Hepatocyte (in vitro differentiated cells): ENCODE measurements at regions not wholly inside any gene's neighbourhood (a gene's known extent, or its start where the extent isn't known, plus 50 kb on each side); places are given as distances from the start of the nearest gene placed in this dataset.

Source experiments
- DNase-seq: peaks from one replicate; pipeline ENCODE4 v3.0.0-alpha.2; 2016; ENCODE audit warnings: low spot score
- H2AFZ ChIP-seq: fragments of 200-600 bp; sonication (generic); 2 replicates; pipeline ENCODE4 v1.6.0; 2016; ENCODE audit warnings: antibody characterized with exemption, mild to moderate bottlenecking
- H3K27ac ChIP-seq: fragments of 200-600 bp; sonication (generic); 2 replicates; pipeline ENCODE4 v1.5.1; 2016; ENCODE audit warnings: mild to moderate bottlenecking
- H3K27me3 ChIP-seq: fragments of 200-600 bp; sonication (generic); 2 replicates; pipeline ENCODE4 v1.6.1; 2016
- H3K36me3 ChIP-seq: fragments of 200-600 bp; sonication (generic); replicated peaks from 2 replicates; pipeline ENCODE4 v1.5.1; 2016; ENCODE audit warnings: low read depth; ENCODE audit not compliant: insufficient read depth
- H3K4me1 ChIP-seq: fragments of 200-600 bp; sonication (generic); 2 replicates; pipeline ENCODE4 v1.5.1; 2016; ENCODE audit warnings: mild to moderate bottlenecking, moderate library complexity; ENCODE audit not compliant: insufficient read depth
- H3K4me2 ChIP-seq: fragments of 200-600 bp; sonication (generic); 2 replicates; pipeline ENCODE4 v1.6.0; 2016
- H3K4me3 ChIP-seq: fragments of 200-600 bp; sonication (generic); 2 replicates; pipeline ENCODE4 v1.5.1; 2016; ENCODE audit warnings: mild to moderate bottlenecking
- H3K79me2 ChIP-seq: fragments of 200-600 bp; sonication (generic); 2 replicates; pipeline ENCODE4 v1.6.0; 2017; ENCODE audit warnings: mild to moderate bottlenecking
- H3K9me2 ChIP-seq: fragments of 200-600 bp; sonication (generic); replicated peaks from 2 replicates; pipeline ENCODE4 v1.6.0; 2017; ENCODE audit warnings: mild to moderate bottlenecking; ENCODE audit not compliant: insufficient read depth
- H3K9me3 ChIP-seq: fragments of 200-600 bp; sonication (generic); 2 replicates; pipeline ENCODE4 v1.5.1; 2016; ENCODE audit warnings: low read depth, mild to moderate bottlenecking
- H4K20me1 ChIP-seq: fragments of 200-600 bp; sonication (generic); 2 replicates; pipeline ENCODE4 v1.6.0; 2016; ENCODE audit warnings: mild to moderate bottlenecking; ENCODE audit not compliant: insufficient read depth, poor library complexity, severe bottlenecking
- CTCF ChIP-seq: fragments of 200-600 bp; sonication (generic); IDR thresholded peaks from 2 replicates; pipeline ENCODE4 v1.5.1; 2016; ENCODE audit warnings: antibody characterized with exemption, mild to moderate bottlenecking; ENCODE audit not compliant: poor library complexity
- EZH2 ChIP-seq: fragments of 200-600 bp; sonication (generic); IDR thresholded peaks from 2 replicates; pipeline ENCODE4 v1.6.1; 2016; ENCODE audit warnings: antibody characterized with exemption, mild to moderate bottlenecking, borderline replicate concordance
- EZH2phosphoT487 ChIP-seq: fragments of 200-600 bp; sonication (generic); IDR thresholded peaks from one replicate; pipeline ENCODE4 v1.6.1; 2018; ENCODE audit warnings: antibody characterized with exemption, mild to moderate bottlenecking, low read depth, moderate library complexity; ENCODE audit not compliant: unreplicated experiment, severe bottlenecking
- WGBS: methylation state at CpG from one replicate; pipeline ENCODE4 v1.1.6; 2016; ENCODE audit warnings: low lambda C conversion rate; ENCODE audit errors: missing lambda C conversion rate; 5-methylcytosine and 5-hydroxymethylcytosine counted together

GRCh38 chr20:48547664-48548063 lies 280.1 kb downstream of the PREX1 start:
- Histone ChIP-seq H3K36me3 (no peaks in the 10 kb centered on the region), H3K4me2 (no peak overlapping the region), H3K9me2 (no peaks in the 10 kb centered on the region), H3K79me2 (no peaks in the 10 kb centered on the region), H3K9me3 (no peaks in the 10 kb centered on the region), H3K27ac (peak overlapping the region; percentile 51), H3K4me1 (peaks cover 11% of the 10 kb centered on the region), H3K4me3 (no peak overlapping the region), H2AFZ (no peak overlapping the region), H3K27me3 (no peaks in the 10 kb centered on the region), H4K20me1 (no peaks in the 10 kb centered on the region)
- TF ChIP-seq EZH2phosphoT487, result no peak
- peak; percentile 61 for DNase-seq
- WGBS, result 54% methylated on average over 7 of the region's 7 CpGs

GRCh38 chr20:48544402-48545339 lies 283.1 kb downstream of the PREX1 start:
- Histone ChIP-seq H3K9me2 (no peaks in the 10 kb centered on the region), H3K4me2 (no peak overlapping the region), H3K27me3 (no peaks in the 10 kb centered on the region), H4K20me1 (no peaks in the 10 kb centered on the region), H3K79me2 (no peaks in the 10 kb centered on the region), H3K36me3 (no peaks in the 10 kb centered on the region), H2AFZ (no peak overlapping the region), H3K9me3 (no peaks in the 10 kb centered on the region), H3K4me1 (no peaks in the 10 kb centered on the region), H3K4me3 (no peak overlapping the region), H3K27ac (no peak overlapping the region)
- TF ChIP-seq EZH2phosphoT487 (no peak), EZH2 (no peak), CTCF (no peak)
- 58% methylated on average over 6 of the region's 6 CpGs for WGBS
- peak; percentile 23 for DNase-seq

GRCh38 chr20:48541581-48542071 lies 286.2 kb downstream of the PREX1 start:
- Histone ChIP-seq H3K4me2 (no peak overlapping the region), H3K36me3 (no peaks in the 10 kb centered on the region), H3K27me3 (no peaks in the 10 kb centered on the region), H3K4me3 (no peak overlapping the region), H3K9me2 (no peaks in the 10 kb centered on the region), H2AFZ (no peak overlapping the region), H4K20me1 (no peaks in the 10 kb centered on the region), H3K4me1 (peaks cover 9% of the 10 kb centered on the region), H3K79me2 (no peaks in the 10 kb centered on the region), H3K27ac (peak overlapping the region; percentile 55), H3K9me3 (no peaks in the 10 kb centered on the region)
- TF ChIP-seq EZH2 (no peak), EZH2phosphoT487 (no peak), CTCF (no peak)
- DNase-seq, result no peak
- WGBS, result 76% methylated on average over 10 of the region's 10 CpGs

GRCh38 chr20:48538856-48539255 lies 288.9 kb downstream of the PREX1 start:
- peaks cover 9% of the 10 kb centered on the region for H3K4me1 ChIP-seq
- H3K9me3 ChIP-seq, result no peaks in the 10 kb centered on the region
- H3K27ac ChIP-seq, result no peak overlapping the region
- no peaks in the 10 kb centered on the region for H3K79me2 ChIP-seq
- no peaks in the 10 kb centered on the region for H3K36me3 ChIP-seq
- no peak for DNase-seq
- no peaks in the 10 kb centered on the region for H4K20me1 ChIP-seq
- TF ChIP-seq EZH2phosphoT487, result no peak
- TF ChIP-seq EZH2, result no peak
- no peak for TF ChIP-seq CTCF
- H3K4me2 ChIP-seq, result peak overlapping the region; percentile 20
- H3K27me3 ChIP-seq, result no peaks in the 10 kb centered on the region
- no peak overlapping the region for H2AFZ ChIP-seq
- WGBS, result 49% methylated on average over 3 of the region's 3 CpGs
- no peak overlapping the region for H3K4me3 ChIP-seq
- no peaks in the 10 kb centered on the region for H3K9me2 ChIP-seq
